DND-41 (cell line): ENCODE measurements at regions not wholly inside any gene's neighbourhood (a gene's known extent, or its start where the extent isn't known, plus 50 kb on each side); places are given as distances from the start of the nearest gene placed in this dataset.

Experiments
- ATAC-seq: fragments of 200-7000 bp; cut with Tn5 transposase; 3 replicates; pipeline ENCODE4 v1.9.1; 2021; ENCODE audit warnings: low read depth; ENCODE audit not compliant: insufficient read depth
- DNase-seq: peaks from one replicate; pipeline ENCODE4 v3.0.0-alpha.2; 2020
- H2AFZ ChIP-seq: 2 replicates; pipeline ENCODE4 v1.6.0; 2012; ENCODE audit warnings: low read depth, low read length
- H3K27ac ChIP-seq: 2 replicates; pipeline ENCODE4 v1.5.1; 2012; ENCODE audit warnings: low read length, inconsistent platforms
- H3K27me3 ChIP-seq: fragments of 200-600 bp; sonication (generic); 2 replicates; pipeline ENCODE4 v1.6.0; 2012; ENCODE audit warnings: low read length, mild to moderate bottlenecking, inconsistent platforms; ENCODE audit not compliant: insufficient read depth, poor library complexity
- H3K36me3 ChIP-seq: 2 replicates; pipeline ENCODE4 v1.5.1; 2012; ENCODE audit warnings: low read length, inconsistent platforms; ENCODE audit not compliant: insufficient read depth
- H3K4me1 ChIP-seq: 2 replicates; pipeline ENCODE4 v1.5.1; 2012; ENCODE audit warnings: mild to moderate bottlenecking, low read length; ENCODE audit not compliant: insufficient read depth
- H3K4me2 ChIP-seq: 2 replicates; pipeline ENCODE4 v1.6.0; 2012; ENCODE audit warnings: mild to moderate bottlenecking, moderate library complexity, low read length, inconsistent platforms; ENCODE audit not compliant: insufficient read depth
- H3K4me3 ChIP-seq, 2 experiments: fragments of 200-600 bp in 1 of 2; shearing (Covaris generic) in 1 of 2; 2 replicates each; pipeline ENCODE4 v1.5.1; 2012 to 2016; ENCODE audit warnings: inconsistent platforms in 2 of 2, low read length in 2 of 2, mild to moderate bottlenecking in 2 of 2, low read depth in 1 of 2, moderate library complexity in 1 of 2
- H3K79me2 ChIP-seq: 2 replicates; pipeline ENCODE4 v1.6.0; 2012; ENCODE audit warnings: low read length, inconsistent platforms; ENCODE audit not compliant: insufficient read depth
- H3K9ac ChIP-seq: 2 replicates; pipeline ENCODE4 v1.6.0; 2012; ENCODE audit warnings: low read depth, mild to moderate bottlenecking, inconsistent platforms, low read length, moderate library complexity
- H3K9me3 ChIP-seq: 2 replicates; pipeline ENCODE4 v1.5.1; 2012; ENCODE audit warnings: low read length, moderate library complexity, mild to moderate bottlenecking, inconsistent platforms; ENCODE audit not compliant: insufficient read depth, severe bottlenecking
- H4K20me1 ChIP-seq: 2 replicates; pipeline ENCODE4 v1.6.0; 2012; ENCODE audit warnings: low read length; ENCODE audit not compliant: insufficient read depth
- EZH2 ChIP-seq: IDR thresholded peaks from 3 replicates; pipeline ENCODE4 v1.6.1; 2012; ENCODE audit warnings: borderline replicate concordance, low read depth, mild to moderate bottlenecking, moderate library complexity, low read length, inconsistent platforms; ENCODE audit not compliant: severe bottlenecking
- TF ChIP-seq, protein P1 (sequence below): IDR thresholded peaks from 2 replicates; pipeline ENCODE4 v1.5.1; 2012; ENCODE audit warnings: borderline replicate concordance, low read length, moderate library complexity, mild to moderate bottlenecking; ENCODE audit not compliant: poor library complexity, severe bottlenecking; ENCODE audit errors: extremely low read depth

DNA sequence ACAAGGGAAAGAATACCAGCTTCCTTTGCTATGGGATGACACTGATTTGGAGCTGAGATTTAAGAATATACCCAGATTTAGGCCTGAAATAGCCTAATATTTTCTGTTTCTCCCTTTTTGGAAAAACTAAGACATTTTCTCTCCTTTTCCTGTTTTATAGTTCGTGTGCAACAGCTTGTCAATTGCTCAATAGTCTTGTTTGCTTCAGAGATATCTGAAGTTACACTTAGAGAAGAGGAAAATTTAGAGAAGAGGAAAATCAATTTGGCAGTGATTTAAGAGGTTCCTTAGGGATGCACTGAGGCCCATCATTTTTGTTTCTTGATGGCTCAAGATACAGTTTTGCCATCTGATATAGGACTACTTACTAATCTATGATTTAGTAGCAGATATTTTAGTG, 398.6 kb downstream of the RFPL4B start:
- Histone ChIP-seq H3K9ac (no peak overlapping the region), H3K9me3 (no peaks in the 10 kb centered on the region), H3K27me3 (no peaks in the 10 kb centered on the region), H2AFZ (no peak overlapping the region), H3K4me1 (no peaks in the 10 kb centered on the region), H3K27ac (no peak overlapping the region), H4K20me1 (no peaks in the 10 kb centered on the region), H3K4me2 (no peak overlapping the region), H3K36me3 (no peaks in the 10 kb centered on the region), H3K79me2 (no peaks in the 10 kb centered on the region), H3K4me3 (no peak overlapping the region)
- TF ChIP-seq EZH2: no peak
- TF ChIP-seq, protein P1, sequence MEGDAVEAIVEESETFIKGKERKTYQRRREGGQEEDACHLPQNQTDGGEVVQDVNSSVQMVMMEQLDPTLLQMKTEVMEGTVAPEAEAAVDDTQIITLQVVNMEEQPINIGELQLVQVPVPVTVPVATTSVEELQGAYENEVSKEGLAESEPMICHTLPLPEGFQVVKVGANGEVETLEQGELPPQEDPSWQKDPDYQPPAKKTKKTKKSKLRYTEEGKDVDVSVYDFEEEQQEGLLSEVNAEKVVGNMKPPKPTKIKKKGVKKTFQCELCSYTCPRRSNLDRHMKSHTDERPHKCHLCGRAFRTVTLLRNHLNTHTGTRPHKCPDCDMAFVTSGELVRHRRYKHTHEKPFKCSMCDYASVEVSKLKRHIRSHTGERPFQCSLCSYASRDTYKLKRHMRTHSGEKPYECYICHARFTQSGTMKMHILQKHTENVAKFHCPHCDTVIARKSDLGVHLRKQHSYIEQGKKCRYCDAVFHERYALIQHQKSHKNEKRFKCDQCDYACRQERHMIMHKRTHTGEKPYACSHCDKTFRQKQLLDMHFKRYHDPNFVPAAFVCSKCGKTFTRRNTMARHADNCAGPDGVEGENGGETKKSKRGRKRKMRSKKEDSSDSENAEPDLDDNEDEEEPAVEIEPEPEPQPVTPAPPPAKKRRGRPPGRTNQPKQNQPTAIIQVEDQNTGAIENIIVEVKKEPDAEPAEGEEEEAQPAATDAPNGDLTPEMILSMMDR: no peak
- DNase-seq (no peak), ATAC-seq (no peak)

- Histone ChIP-seq H2AFZ (no peak overlapping the region), H3K4me1 (no peaks in the 10 kb centered on the region), H3K9me3 (no peaks in the 10 kb centered on the region), H3K36me3 (no peaks in the 10 kb centered on the region), H3K27ac (no peak overlapping the region), H3K9ac (no peak overlapping the region), H3K79me2 (no peaks in the 10 kb centered on the region), H3K4me2 (no peak overlapping the region), H4K20me1 (no peaks in the 10 kb centered on the region), H3K4me3 (no peak overlapping the region), H3K27me3 (no peaks in the 10 kb centered on the region)
- DNase-seq: no peak
- no peak for TF ChIP-seq EZH2
- TF ChIP-seq, protein P1: no peak
- no peak for ATAC-seq
Measured at GRCh38 chr6:112749673-112750072, 402.5 kb downstream of the RFPL4B start.

DNA sequence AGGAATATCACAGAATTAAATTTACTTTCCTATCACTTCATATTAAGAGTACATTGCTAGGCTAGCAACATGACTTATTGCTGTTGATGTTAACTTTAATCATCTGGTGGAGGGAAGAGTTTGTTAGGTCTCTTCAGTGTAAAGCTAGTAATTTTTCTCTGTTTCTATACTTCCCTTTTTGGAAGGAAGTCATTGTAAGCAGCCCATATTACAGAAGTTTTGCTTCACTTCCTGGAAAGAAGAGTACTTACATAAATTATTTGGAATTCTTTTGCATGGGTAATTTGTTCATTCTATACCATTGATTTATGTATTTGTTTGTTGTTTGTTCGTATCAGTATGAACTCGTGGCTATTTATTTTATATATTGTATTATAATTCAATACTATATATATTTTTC, 405.2 kb downstream of the RFPL4B start:
- H3K4me2 ChIP-seq: no peak overlapping the region

More for the DNA sequence above, 405.2 kb downstream of the RFPL4B start:
- no peaks in the 10 kb centered on the region for H3K4me1 ChIP-seq
- H3K9ac ChIP-seq: no peak overlapping the region
- no peak for TF ChIP-seq EZH2
- TF ChIP-seq, protein P1: no peak
- H3K9me3 ChIP-seq: no peaks in the 10 kb centered on the region
- H3K4me3 ChIP-seq: no peak overlapping the region
- DNase-seq (no peak), ATAC-seq (no peak)
- no peaks in the 10 kb centered on the region for H4K20me1 ChIP-seq
- H3K36me3 ChIP-seq: no peaks in the 10 kb centered on the region
- H3K79me2 ChIP-seq: no peaks in the 10 kb centered on the region
- no peak overlapping the region for H2AFZ ChIP-seq
- H3K27ac ChIP-seq: no peak overlapping the region
- H3K27me3 ChIP-seq: no peaks in the 10 kb centered on the region
